DMS79 (cell line): ENCODE measurements at regions not wholly inside any gene's neighbourhood (a gene's known extent, or its start where the extent isn't known, plus 50 kb on each side); places are given as distances from the start of the nearest gene placed in this dataset.
"Not testable (repeated sequence)": the region's sequence is repeated elsewhere in the genome, so short reads cannot be mapped to it uniquely, and the experiment has no call there.

Experiments
- DNase-seq: peaks from one replicate; lab custom pipeline; 2025; lab: John Stamatoyannopoulos, UW

- no peak for DNase-seq
Measured at GRCh38 chr6:118367314-118367713, 180.8 kb upstream of the PLN start.

DNA sequence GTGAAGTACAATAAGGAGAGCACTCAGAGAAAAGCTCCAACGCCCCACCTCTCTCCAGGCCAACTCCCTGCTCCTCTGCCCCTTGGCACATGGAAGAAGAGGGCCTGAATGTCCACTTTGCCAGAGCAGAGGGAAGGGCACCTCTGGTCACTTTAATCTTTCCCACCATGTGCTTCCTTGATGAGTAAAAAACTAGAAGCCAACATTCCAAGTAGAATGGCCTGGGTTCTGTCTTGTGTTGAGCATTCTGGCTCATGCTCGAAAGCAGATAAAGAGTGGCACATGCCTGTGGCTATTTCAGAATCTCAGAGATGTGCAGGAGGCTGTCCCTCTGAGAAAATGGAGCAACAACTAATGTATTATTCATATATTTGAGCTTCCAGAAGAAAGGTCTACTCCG is 177.4 kb upstream of the PLN start:
- DNase-seq = no peak

- no peak for DNase-seq
Measured at GRCh38 chr6:118371955-118372354, 176.1 kb upstream of the PLN start.

DNA sequence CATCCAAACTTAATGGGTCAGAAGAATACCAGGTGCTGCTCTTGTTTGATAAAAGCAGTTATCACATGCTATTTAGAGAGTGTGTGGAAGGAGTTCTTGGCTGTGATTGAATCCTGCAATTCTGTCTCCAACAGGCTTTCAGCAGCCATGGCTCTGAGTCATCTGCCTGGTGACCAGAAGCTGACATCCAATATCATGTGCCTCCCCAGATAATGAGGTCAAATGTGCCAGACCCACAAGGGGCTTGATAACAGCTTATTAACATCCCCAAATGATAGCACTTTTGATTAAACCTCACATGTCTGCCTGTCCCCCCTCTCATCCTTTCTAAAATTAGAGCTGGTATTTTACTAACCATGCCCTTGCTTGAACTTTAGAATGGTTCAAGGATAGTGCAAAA is 175.7 kb upstream of the PLN start:
- DNase-seq = peak; percentile 55

DNA sequence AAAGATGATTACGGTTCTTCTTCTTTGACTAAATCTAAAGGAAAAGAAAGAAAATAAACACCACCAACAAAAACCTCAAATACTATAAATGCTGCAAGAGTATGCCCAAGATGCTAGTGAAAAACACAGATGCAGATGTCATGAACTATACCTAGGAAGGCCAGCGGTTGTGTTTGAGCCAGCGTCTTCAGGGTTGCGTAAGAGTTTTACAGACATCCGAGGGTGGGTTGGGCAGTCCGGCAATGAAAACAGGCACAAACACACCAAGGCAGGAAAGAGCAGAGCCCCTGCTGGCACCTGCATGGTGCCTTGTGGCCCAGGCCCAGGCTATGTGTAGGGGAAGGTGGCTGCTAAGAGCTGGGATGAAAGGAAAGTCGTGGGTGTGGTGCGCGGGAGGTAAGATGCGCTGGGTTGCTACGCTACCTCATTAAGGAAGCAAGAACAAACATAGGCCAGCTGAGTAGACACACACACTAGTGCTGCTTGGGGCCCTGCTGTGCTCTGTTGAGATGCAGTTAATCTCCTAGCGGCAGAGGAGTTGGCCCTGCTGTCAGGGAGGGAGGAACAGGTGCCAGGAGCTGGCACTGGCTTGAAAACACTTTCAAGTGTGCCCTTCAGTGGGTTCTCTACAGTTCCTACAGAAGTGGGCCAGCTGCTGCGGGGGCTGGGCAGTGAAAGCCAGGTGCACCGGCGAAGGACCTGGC is 170.2 kb upstream of the PLN start:
- peak; percentile 100 for DNase-seq

DNA sequence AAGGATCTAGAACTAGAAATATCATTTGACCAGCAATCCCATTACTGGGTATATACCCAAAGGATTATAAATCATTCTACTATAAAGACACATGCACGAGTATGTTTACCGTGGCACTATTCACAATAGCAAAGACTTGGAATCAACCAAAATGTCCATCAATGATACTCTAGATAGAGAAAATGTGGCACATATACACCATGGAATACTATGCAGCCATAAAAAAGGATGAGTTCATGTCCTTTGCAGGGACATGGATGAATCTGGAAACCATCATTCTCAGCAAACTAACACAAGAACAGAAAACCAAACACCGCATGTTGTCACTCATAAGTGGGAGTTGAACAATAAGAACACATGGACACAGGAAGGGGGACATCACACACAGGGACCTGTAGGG is 167.5 kb upstream of the PLN start:
- DNase-seq = not testable (repeated sequence)

- DNase-seq = no peak
Measured at GRCh38 chr6:118382126-118382525, 166.0 kb upstream of the PLN start.

DNA sequence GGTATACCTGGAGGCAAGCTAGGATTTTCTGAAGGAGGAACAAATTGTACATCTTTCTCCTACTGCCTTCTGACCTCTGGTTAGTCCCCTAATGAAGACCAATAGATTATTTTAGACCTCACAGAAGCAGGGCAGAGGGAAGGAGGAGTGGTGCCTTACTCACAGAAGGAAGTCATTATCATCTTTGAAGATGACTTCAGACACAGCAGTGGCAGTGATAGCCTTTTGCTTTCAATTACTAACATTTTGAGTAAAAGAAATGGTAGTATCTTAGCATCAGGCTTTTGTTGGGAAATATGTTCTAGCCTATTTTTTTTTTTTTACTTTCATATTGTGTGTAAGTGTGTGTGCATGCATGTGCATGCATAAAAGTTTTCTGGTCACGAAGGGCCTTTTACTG is 164.2 kb upstream of the PLN start:
- no peak for DNase-seq

DNA sequence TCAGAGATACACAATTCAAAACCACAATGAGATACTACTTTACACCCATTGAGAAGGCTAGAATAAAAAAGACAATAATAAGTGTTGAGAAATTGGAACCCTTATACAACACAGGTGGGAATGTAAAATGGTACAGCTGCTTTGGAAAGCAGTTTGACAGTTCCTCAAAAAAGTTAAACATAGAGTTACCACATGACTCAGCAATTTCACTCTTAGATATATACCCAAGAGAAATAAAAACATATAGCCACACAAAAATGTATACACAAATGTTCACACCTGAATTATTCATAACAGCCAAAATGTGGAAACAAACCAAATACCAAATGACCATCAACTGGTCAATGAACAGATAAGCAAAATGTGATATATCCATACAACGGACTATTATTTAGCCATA is 161.1 kb upstream of the PLN start:
- DNase-seq = no peak

DNA sequence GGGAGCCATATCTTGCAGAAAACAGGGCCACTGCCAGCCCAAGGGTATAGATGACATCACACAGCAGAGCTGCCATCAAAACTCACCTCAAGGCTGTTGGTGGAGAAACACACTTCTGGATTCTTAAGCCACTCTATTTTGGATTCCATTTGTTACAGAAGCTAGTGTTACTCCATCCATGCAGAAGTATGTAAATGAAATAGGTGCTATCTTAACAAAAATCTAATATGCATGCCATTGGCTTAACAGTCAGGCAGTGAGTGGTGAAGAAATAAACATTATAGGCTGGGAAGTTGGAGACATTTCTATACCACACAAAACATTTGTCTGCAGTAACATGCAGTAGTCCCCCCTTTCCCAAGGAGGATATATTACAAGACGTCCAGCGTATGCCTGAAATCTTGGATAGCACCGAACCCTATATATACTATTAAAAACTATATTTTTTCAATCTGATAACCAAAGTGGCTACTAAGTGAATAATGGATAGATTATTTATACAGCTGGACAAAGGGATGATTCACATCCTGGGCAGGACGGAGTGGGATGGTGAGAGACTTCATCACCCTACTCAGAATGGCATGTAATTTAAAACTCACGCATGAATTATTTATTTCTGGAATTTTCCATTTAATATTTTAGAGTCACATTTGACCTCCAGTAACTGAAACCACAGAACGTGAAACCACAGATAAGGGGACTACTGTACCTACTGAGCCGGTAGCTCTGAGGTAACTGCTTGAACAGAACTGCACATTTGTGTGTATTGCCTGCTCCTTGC is 160.0 kb upstream of the PLN start:
- no peak for DNase-seq

GRCh38 chr6:118391086-118391485 is 157.0 kb upstream of the PLN start:
- no peak for DNase-seq

DNA sequence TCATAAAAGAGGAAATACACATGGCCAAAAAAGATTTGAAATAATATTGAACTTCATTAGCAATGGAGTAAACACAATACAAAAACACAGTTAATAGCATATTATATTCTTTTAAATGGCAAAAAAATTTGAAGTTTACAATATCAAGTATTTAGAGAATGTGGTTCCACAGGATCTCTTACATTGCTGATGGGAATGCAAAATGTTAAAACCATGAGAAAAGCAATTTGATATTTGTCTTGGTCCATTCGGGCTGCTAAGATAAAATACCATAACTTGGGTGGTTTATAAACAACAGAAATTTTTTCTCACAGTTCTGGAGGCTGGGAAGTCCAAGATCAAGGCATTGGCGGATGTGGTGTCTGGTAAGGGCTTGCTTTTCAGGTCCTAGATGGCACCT is 154.0 kb upstream of the PLN start:
- no peak for DNase-seq

DNA sequence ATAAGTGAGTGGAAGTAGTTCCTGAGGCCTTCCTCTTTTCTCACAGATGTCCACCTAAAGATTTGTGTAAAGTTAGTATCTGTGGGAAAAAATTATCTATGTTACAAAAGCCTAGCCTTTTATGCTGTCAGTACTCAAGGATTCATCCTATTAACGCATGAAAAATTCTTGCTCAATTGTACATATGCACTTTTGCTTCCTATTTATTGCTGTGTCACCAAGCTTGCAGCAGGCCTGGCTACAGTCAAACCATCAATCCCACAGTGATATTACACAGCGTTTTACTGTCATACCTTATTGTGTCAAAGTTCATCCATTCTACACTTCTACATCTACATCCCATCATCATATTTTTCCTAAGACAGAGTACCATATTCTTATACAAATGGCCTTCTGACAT is 151.1 kb upstream of the PLN start:
- DNase-seq = no peak

DNA sequence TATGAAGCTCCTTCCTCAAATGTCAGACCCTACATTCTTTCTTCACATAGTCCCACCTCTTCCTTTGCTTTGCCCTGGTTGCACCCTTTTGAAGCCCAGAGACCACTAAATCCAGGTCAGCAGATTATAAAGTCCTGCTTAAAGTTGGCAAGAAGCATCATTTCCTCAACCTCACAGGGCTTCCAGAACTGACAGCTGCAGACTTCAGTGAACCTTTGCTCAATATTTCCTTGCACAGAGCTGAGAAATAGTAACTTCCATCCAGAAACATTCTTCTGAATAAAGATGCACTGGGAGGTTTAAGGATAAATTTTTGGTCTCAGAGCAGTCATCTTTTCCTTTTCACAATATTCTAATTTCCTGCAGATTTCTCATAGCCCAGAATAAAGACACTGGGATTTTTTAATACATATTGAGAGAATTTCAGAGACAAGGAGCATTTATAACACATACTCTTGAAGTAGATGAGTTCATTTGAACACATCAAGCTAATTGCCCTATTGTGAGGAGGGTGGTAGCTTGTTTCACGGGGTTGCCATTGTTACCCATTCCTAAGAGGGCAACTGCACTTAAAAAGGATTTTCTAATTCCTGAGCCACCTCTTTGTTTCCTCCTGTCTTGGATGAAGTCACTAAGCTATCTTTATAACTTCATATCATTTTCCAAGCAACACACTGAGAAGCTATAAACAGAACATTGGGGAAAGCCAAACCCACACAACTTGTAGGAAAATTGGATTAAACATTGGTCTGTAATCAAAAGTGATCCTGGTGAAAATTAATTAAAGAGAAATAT is 150.2 kb upstream of the PLN start:
- DNase-seq = no peak

GRCh38 chr6:118400098-118400497 is 148.0 kb upstream of the PLN start:
- DNase-seq = no peak

DNA sequence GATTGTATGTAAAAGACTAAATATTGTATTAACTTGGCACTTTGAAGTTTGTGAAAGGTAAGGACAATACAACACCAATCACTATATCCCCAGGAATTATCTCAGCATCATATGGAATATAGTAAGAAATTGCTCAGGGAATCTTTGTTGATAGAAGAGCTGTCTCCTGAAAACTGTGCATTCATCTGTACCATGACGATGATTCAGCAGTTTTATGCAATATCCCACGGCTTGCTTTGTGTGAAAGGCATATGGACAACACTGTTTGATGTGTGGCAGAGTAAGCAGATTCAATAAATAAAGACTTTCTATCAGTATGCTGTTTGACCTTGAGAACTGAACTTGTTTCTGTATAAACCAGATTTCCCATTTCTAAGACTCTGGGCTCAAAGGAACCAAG is 147.5 kb upstream of the PLN start:
- DNase-seq = no peak

DNA sequence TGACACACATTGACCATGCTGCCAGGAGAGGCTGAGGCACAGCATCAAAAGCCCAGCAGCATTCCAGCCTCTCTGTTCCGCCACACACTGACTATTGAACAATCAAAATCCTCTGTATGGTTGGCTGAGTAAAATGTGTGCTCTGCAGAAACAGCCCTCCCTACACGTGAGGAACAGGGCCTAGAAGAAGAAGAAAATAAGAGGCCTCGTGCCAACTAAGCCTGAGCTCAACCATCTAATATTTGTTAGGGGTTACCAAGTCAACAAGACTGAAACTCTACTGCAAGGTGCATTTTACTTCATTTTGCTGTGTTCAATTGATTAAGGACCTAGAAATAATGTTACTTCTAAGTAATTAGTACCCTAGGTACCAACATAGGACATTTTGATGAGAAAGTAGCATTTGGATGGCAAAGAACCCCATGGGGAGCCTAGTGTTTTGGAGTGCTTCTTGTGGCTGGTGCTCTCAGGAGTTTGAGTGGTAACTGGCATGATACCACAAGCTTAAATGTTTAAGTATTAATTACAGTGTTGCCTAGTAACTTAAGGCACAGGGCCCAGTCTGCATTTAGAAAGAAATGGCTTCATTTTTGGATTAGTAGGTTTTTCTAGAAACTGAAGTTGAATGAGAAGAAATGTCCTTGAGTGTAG is 146.6 kb upstream of the PLN start:
- peak; percentile 95 for DNase-seq

- no peak for DNase-seq
Measured at GRCh38 chr6:118403036-118403435, 145.1 kb upstream of the PLN start.

DNA sequence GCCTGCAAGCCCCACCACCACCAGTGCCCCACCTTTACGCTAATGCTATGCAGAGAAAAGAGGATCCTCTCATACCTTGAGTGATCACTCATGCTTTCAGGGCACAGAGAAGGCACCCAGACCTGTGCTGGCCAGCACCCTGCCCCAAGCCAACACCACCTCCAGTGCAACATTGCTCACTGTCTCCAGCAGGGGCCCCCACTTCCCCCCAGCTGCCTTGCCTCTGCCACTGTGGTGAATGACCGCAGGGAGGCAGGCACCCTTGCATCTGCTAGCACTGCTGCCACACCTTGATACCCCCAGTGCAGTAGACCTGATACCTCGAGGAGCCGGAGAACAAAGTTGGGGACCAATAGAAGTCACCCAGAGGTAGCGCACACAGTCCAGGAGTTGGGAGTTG is 139.2 kb upstream of the PLN start:
- DNase-seq = no peak

DNA sequence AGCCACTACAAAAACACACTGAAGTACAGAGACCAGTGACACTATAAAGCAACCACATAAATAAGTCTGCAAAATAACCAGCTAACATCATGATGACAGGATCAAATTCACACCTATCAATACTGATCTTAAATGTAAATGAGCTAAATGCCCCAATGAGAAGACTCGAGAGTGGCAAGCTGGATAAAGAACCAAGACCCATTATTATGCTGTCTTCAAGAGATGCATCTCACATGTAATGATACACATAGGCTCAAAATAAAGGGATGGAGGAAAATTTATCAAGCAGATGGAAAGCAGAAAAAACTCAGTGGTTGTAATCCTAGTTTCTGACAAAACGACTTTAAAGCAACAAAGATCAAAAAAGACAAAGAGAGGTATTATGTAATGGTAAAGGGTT is 138.1 kb upstream of the PLN start:
- DNase-seq = no peak
